Adrenal gland (tissue), 5 donors: ENCODE measurements at regions not wholly inside any gene's neighbourhood (a gene's known extent, or its start where the extent isn't known, plus 50 kb on each side); places are given as distances from the start of the nearest gene placed in this dataset.

Experiments
- POLR2A ChIP-seq, 2 donors: fragments of 450-650 bp; IDR thresholded peaks; one replicate each; pipeline ENCODE4 v1.6.1; 2017; ENCODE audit warnings: antibody characterized with exemption in 2 of 2, mild to moderate bottlenecking in 2 of 2, moderate library complexity in 1 of 2
- TF ChIP-seq, protein P1 (sequence below), 6 experiments: fragments of 450-650 bp in 4 of 6; fragments of 200-600 bp in 2 of 6; sonication (generic) in 1 of 6; IDR thresholded peaks; 1 replicate in 5 of 6; 2 replicates in 1 of 6; pipeline versions ENCODE4 v1.5.1 to v1.8.0; 2016 to 2021; ENCODE audit warnings: antibody characterized with exemption in 6 of 6, mild to moderate bottlenecking in 2 of 6, moderate library complexity in 1 of 6
- donor health status: DM: no; HTN: no; CAD: no.

DNA sequence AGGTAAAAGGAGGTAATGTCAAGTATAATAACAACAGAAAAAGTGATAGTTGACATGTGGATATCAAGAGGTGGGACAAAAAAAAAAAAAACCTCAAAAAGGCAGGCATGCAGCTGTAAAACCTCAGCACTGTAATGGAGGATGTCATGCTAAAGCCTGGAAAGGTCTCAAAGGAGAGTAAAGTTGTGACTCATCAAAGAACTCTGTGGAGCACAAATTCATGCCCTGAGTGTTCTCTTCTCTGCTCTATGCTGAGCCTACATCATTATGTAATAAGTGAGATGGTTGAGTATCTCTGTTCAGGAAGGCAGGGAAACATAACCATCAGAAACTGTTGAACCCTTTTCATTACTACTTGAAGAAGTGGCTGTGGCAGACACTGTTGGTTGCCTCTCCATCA, 597.8 kb downstream of the BCOR start:
- TF ChIP-seq, protein P1, sequence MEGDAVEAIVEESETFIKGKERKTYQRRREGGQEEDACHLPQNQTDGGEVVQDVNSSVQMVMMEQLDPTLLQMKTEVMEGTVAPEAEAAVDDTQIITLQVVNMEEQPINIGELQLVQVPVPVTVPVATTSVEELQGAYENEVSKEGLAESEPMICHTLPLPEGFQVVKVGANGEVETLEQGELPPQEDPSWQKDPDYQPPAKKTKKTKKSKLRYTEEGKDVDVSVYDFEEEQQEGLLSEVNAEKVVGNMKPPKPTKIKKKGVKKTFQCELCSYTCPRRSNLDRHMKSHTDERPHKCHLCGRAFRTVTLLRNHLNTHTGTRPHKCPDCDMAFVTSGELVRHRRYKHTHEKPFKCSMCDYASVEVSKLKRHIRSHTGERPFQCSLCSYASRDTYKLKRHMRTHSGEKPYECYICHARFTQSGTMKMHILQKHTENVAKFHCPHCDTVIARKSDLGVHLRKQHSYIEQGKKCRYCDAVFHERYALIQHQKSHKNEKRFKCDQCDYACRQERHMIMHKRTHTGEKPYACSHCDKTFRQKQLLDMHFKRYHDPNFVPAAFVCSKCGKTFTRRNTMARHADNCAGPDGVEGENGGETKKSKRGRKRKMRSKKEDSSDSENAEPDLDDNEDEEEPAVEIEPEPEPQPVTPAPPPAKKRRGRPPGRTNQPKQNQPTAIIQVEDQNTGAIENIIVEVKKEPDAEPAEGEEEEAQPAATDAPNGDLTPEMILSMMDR (IDR thresholded peaks at IDR 0.05), result no peak
- no peak for TF ChIP-seq POLR2A (IDR thresholded peaks at IDR 0.05)
